ENCODE measurements at regions not wholly inside any gene's neighbourhood (a gene's known extent, or its start where the extent isn't known, plus 50 kb on each side); places are given as distances from the start of the nearest gene placed in this dataset.
A peak's percentile ranks its signal among the peaks of the same experiment; 100 is the strongest.
"Not testable (repeated sequence)": the region's sequence is repeated elsewhere in the genome, so short reads cannot be mapped to it uniquely, and the experiment has no call there.

- no peak for DNase-seq (ENCODE audit: extremely low read depth, low read depth)
Measured at GRCh38 chr2:224121406-224122067, 82.5 kb upstream of the SERPINE2 start.

- no peak for DNase-seq (ENCODE audit: extremely low read depth, low read depth)
Measured at GRCh38 chr2:224120986-224121385, 81.9 kb upstream of the SERPINE2 start.

GRCh38 chr2:224119846-224120245 is 80.8 kb upstream of the SERPINE2 start:
- DNase-seq (ENCODE audit: extremely low read depth, low read depth): not testable (repeated sequence)

- no peak for DNase-seq (ENCODE audit: extremely low read depth, low read depth)
Measured at GRCh38 chr2:224114428-224114827, 75.3 kb upstream of the SERPINE2 start.

- not testable (repeated sequence) for DNase-seq (ENCODE audit: extremely low read depth, low read depth)
Measured at GRCh38 chr2:224113930-224114329, 74.8 kb upstream of the SERPINE2 start.

- no peak for DNase-seq (ENCODE audit: extremely low read depth, low read depth)
Measured at GRCh38 chr2:224111576-224111975, 72.5 kb upstream of the SERPINE2 start.

- DNase-seq (ENCODE audit: extremely low read depth, low read depth): no peak
Measured at GRCh38 chr2:224110811-224111210, 71.7 kb upstream of the SERPINE2 start.

GRCh38 chr2:224109751-224110150 is 70.7 kb upstream of the SERPINE2 start:
- DNase-seq (ENCODE audit: extremely low read depth, low read depth): no peak

- no peak for DNase-seq (ENCODE audit: extremely low read depth, low read depth)
Measured at GRCh38 chr2:224106794-224107193, 67.7 kb upstream of the SERPINE2 start.

- no peak for DNase-seq (ENCODE audit: extremely low read depth, low read depth)
Measured at GRCh38 chr2:224104668-224105386, 65.7 kb upstream of the SERPINE2 start.

- no peak for DNase-seq (ENCODE audit: extremely low read depth, low read depth)
Measured at GRCh38 chr2:224103651-224104050, 64.6 kb upstream of the SERPINE2 start.

- DNase-seq (ENCODE audit: extremely low read depth, low read depth): no peak
Measured at GRCh38 chr2:224102991-224103390, 63.9 kb upstream of the SERPINE2 start.

- DNase-seq (ENCODE audit: extremely low read depth, low read depth): peak; percentile 62
Measured at GRCh38 chr2:224101820-224102630, 62.9 kb upstream of the SERPINE2 start.

GRCh38 chr2:224099861-224100643 is 61.0 kb upstream of the SERPINE2 start:
- DNase-seq (ENCODE audit: extremely low read depth, low read depth): no peak

GRCh38 chr2:224098481-224099230 is 59.6 kb upstream of the SERPINE2 start:
- DNase-seq (ENCODE audit: extremely low read depth, low read depth): no peak

GRCh38 chr2:224094413-224094812 is 55.3 kb upstream of the SERPINE2 start:
- DNase-seq (ENCODE audit: extremely low read depth, low read depth): no peak

- DNase-seq (ENCODE audit: extremely low read depth, low read depth): not testable (repeated sequence)
Measured at GRCh38 chr2:224091671-224092070, 52.6 kb upstream of the SERPINE2 start.

GRCh38 chr2:224089606-224090005 is 50.5 kb upstream of the SERPINE2 start:
- not testable (repeated sequence) for DNase-seq (ENCODE audit: extremely low read depth, low read depth)
